ENCODE measurements at regions not wholly inside any gene's neighbourhood (a gene's known extent, or its start where the extent isn't known, plus 50 kb on each side); places are given as distances from the start of the nearest gene placed in this dataset.

GRCh38 chr18:43797347-43797746 is 520.1 kb upstream of the SYT4 start:
- no peaks in the 10 kb centered on the region for H3K4me1 ChIP-seq (ENCODE audit: control insufficient read depth in 5 of 5, insufficient read depth in 5 of 5, low read length in 5 of 5)
- H3K9me3 ChIP-seq (ENCODE audit: control insufficient read depth in 4 of 4, insufficient read depth in 3 of 4, low read length in 3 of 4) = peaks cover 0 to 3% (median 0%) of the 10 kb centered on the region in 4 donors
- no peak for DNase-seq
- no peak for ATAC-seq (ENCODE audit: insufficient read depth, low FRiP score)
- no peaks in the 10 kb centered on the region for H3K36me3 ChIP-seq (ENCODE audit: control insufficient read depth in 4 of 4, insufficient read depth in 4 of 4, low read length in 4 of 4)
- 89 to 97% methylated on average over 1 of the region's 1 CpG for WGBS, 2 donors
- H3K9ac ChIP-seq (ENCODE audit: insufficient read depth in 1 of 2, low read length in 2 of 2) = no peak overlapping the region
- no peak for TF ChIP-seq CTCF (IDR thresholded peaks at IDR 0.05; ENCODE audit: control extremely low read depth, extremely low read depth)
- H3K27ac ChIP-seq (ENCODE audit: low read depth in 1 of 2, low read length in 1 of 2) = no peak overlapping the region
- no peak overlapping the region for H3K4me3 ChIP-seq
- H3K27me3 ChIP-seq (ENCODE audit: control insufficient read depth in 3 of 3, insufficient read depth in 3 of 3, low read length in 2 of 3) = no peaks in the 10 kb centered on the region

- WGBS, 2 donors = 71 to 86% methylated on average over 4 of the region's 4 CpGs
- Histone ChIP-seq H3K4me3 (no peak overlapping the region), H3K36me3 (ENCODE audit: control insufficient read depth in 4 of 4, insufficient read depth in 4 of 4, low read length in 4 of 4) (no peaks in the 10 kb centered on the region), H3K27me3 (ENCODE audit: control insufficient read depth in 3 of 3, insufficient read depth in 3 of 3, low read length in 2 of 3) (no peaks in the 10 kb centered on the region), H3K9ac (ENCODE audit: insufficient read depth in 1 of 2, low read length in 2 of 2) (no peak overlapping the region), H3K27ac (ENCODE audit: low read depth in 1 of 2, low read length in 1 of 2) (no peak overlapping the region), H3K4me1 (ENCODE audit: control insufficient read depth in 5 of 5, insufficient read depth in 5 of 5, low read length in 5 of 5) (no peaks in the 10 kb centered on the region), H3K9me3 (ENCODE audit: control insufficient read depth in 4 of 4, insufficient read depth in 3 of 4, low read length in 3 of 4) (peaks cover 0 to 7% (median 2%) of the 10 kb centered on the region in 4 donors)
- DNase-seq (no peak), ATAC-seq (ENCODE audit: insufficient read depth, low FRiP score) (no peak)
- no peak for TF ChIP-seq CTCF (IDR thresholded peaks at IDR 0.05; ENCODE audit: control extremely low read depth, extremely low read depth)
Measured at GRCh38 chr18:43800584-43800983, 523.3 kb upstream of the SYT4 start.

- TF ChIP-seq CTCF (IDR thresholded peaks at IDR 0.05; ENCODE audit: control extremely low read depth, extremely low read depth) = no peak
- ATAC-seq (ENCODE audit: insufficient read depth, low FRiP score) = no peak
- DNase-seq = peak; percentile 16 to 66 (median 29)
Measured at GRCh38 chr18:43805646-43806194, 528.4 kb upstream of the SYT4 start.

GRCh38 chr18:43812627-43813026 is 535.3 kb upstream of the SYT4 start:
- Histone ChIP-seq H3K4me3 (no peak overlapping the region), H3K36me3 (ENCODE audit: control insufficient read depth in 4 of 4, insufficient read depth in 4 of 4, low read length in 4 of 4) (no peaks in the 10 kb centered on the region), H3K27ac (ENCODE audit: low read depth in 1 of 2, low read length in 1 of 2) (no peak overlapping the region), H3K9ac (ENCODE audit: insufficient read depth in 1 of 2, low read length in 2 of 2) (no peak overlapping the region), H3K9me3 (ENCODE audit: control insufficient read depth in 4 of 4, insufficient read depth in 3 of 4, low read length in 3 of 4) (no peaks in the 10 kb centered on the region), H3K4me1 (ENCODE audit: control insufficient read depth in 5 of 5, insufficient read depth in 5 of 5, low read length in 5 of 5) (no peaks in the 10 kb centered on the region), H3K27me3 (ENCODE audit: control insufficient read depth in 3 of 3, insufficient read depth in 3 of 3, low read length in 2 of 3) (no peaks in the 10 kb centered on the region)
- no peak for TF ChIP-seq CTCF (IDR thresholded peaks at IDR 0.05; ENCODE audit: control extremely low read depth, extremely low read depth)
- WGBS, 2 donors = 90 to 94% methylated on average over 1 of the region's 1 CpG
- DNase-seq (no peak), ATAC-seq (ENCODE audit: insufficient read depth, low FRiP score) (no peak)

More at GRCh38 chr18:43805646-43806194, 528.4 kb upstream of the SYT4 start:
- 51 to 78% methylated on average over 5 of the region's 5 CpGs for WGBS, 2 donors
- Histone ChIP-seq H3K4me3 (no peak overlapping the region), H3K27me3 (ENCODE audit: control insufficient read depth in 3 of 3, insufficient read depth in 3 of 3, low read length in 2 of 3) (no peaks in the 10 kb centered on the region), H3K9ac (ENCODE audit: insufficient read depth in 1 of 2, low read length in 2 of 2) (no peak overlapping the region), H3K4me1 (ENCODE audit: control insufficient read depth in 5 of 5, insufficient read depth in 5 of 5, low read length in 5 of 5) (no peaks in the 10 kb centered on the region), H3K36me3 (ENCODE audit: control insufficient read depth in 4 of 4, insufficient read depth in 4 of 4, low read length in 4 of 4) (no peaks in the 10 kb centered on the region), H3K9me3 (ENCODE audit: control insufficient read depth in 4 of 4, insufficient read depth in 3 of 4, low read length in 3 of 4) (peaks cover 0 to 7% (median under 1%) of the 10 kb centered on the region in 4 donors), H3K27ac (ENCODE audit: low read depth in 1 of 2, low read length in 1 of 2) (no peak overlapping the region)

All from lung (tissue), 11 donors.